Glomerular visceral epithelial cell (primary cell): ENCODE measurements at regions not wholly inside any gene's neighbourhood (a gene's known extent, or its start where the extent isn't known, plus 50 kb on each side); places are given as distances from the start of the nearest gene placed in this dataset.
"Not testable (repeated sequence)": the region's sequence is repeated elsewhere in the genome, so short reads cannot be mapped to it uniquely, and the experiment has no call there.

Source experiments
- DNase-seq: peaks from one replicate; pipeline ENCODE4 v3.0.0-alpha.2; 2016; ENCODE audit errors: extremely low spot score

DNA sequence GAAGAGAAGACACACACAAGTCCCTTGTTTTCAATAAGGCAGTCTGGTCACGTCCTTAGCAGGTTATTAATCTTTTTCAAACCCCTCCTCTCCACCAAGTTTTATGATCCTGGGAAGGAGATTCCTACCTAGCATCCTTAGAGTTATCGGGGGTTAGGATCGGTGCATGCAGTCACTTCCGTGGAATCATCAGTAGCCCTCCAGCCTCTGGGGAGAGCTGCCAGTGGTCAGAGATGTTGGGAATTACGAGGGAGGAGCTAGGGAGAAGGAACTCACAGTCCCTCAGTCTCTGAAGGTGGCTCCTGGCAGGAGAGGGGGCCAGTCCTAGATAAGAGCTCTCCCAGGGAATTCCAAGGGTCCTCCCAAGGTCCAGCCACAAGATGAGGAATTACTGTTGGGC, 57.7 kb upstream of the ATP5PO start:
- no peak for DNase-seq

DNA sequence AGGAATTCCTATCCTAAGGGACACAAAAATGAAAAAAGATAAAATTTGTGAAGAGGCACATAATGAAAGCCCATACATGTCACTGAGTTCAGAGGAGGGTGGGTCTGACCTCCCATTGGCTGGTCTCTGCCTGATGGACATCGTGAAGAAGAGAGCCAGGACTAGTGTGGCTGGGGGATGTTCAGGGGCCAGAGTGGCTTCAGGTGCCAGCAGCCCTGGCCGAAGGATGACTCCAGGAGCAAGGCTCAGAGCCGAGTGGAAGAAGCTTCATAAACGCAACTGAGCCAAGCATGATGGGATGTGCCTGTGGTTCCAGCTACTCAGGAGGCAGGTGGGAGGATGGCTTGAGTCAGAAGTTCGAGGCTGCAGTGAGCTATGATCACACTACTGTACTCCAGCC, 56.9 kb upstream of the ATP5PO start:
- no peak for DNase-seq

DNA sequence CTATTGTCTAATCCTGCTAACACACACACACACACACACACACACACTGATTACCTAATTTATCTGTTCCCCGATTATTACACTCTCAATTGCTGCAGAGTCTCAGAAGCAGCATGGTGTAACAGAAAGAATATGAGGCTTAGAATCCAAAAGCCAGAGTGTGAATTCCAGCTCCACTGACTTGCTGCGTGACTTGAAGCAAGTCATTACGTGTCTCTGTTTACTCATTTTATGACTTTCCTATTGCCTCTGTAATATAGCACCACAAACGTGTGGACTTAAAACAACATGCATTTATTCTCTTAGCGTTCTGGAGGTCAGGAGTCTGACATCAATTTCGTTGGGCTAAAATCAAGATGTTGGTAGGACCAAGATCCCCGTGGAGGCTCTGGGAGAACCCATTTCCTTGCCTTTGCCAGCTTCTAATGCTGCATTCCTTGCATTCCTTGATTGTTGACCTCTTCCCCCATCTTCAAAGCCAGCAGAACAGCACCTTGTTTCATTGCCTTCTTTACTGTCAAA, 55.9 kb upstream of the ATP5PO start:
- DNase-seq = peak; percentile 72

DNA sequence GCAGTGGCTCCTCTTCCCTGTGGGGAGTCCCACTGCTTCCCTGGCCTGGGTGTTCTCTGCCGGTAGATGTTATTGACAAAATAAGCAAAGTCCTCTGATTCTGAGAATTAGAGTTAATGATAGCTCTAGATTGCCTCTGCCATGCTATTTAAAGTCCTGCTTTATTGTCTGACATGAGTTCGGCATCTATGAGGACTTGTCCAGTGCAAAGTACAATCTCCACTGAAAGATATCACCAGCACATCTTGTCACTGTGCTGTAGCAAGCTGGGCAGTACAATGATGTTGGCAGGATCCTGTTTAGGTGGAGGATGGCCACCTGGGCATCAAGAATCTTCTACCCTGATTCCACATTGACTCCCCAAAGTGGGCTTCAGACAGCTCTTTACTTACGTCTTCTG, 54.0 kb upstream of the ATP5PO start:
- DNase-seq = no peak

DNA sequence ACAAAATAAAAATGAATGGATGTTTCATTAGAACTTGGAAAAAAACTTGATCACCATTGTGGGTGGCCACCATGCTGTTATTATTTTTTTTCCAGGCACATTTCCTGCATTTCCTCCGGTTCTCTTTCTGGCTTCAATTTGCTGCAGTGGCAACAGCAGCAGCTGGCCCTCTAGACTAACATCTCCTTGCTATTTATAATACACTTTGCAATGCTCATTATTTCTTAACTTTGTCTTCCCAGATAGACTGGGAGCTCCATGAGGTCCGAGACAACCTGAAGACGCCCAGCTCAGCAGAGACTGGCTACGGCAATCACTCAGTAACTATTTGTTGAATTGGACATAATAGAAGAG, 53.4 kb upstream of the ATP5PO start:
- DNase-seq = no peak

DNA sequence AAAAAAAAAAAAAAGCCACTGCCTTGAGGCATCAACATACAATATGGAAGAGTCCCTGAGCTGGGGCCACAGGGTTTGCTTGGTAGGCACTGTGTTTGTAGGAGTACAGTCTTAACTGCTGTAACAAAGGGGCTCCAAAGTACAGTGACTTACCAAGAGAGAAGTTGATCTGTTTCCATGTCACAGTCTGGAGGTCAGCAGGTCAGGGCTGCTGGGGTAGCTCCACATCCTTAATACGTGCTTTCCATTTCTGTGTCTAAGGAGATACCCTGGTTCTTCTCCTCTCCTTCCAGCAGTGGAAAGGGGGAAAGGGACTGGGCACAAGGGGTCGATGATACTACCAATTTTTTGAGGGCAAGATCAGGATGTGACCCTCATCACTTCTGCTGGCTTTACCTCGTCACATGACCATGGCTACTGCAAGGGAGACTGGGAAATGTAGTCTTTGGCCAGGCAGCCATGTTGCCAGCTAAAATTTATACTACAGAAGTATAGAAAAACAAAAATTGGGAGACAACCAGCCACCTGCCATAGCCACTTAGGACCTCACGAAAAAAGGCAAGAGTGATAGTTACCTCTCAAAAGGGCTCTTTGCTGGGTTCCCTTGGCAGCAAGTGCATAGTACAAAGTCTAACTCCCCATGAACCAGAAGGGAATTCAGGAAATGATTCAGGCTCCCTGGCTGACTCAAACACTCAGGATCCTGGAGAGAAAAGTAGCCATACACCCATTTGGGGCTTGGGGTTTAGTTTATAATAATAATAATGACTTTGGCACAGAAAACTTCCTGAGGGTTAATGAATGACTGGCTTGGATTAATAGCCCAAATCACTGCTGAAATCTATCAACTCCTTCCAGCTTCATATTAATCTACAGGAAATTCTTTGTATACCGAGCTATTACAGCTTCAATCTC, 52.7 kb upstream of the ATP5PO start:
- DNase-seq = peak; percentile 68

DNA sequence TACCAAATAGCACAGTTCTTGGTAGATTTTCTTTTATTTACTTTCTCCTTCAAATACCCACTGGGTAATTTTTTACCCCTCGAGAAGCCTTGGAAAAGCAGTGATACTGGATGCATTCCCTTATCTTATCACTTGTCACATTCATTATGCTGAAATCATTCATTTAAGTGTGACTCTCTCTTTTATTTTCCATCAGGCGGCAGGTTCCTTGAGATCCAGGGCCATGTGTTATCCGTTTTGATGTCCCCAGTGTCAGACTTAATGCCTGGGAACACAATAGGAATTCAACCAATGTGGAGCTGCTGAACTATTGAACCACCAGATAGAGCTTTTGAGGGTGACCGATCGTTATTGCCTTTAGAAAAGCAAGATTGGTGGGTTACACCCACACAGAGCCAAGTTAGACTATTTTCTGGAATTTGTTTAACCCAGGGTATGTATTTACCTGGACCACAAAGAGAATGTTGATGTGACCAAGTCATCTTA, 51.5 kb upstream of the ATP5PO start:
- DNase-seq = no peak

DNA sequence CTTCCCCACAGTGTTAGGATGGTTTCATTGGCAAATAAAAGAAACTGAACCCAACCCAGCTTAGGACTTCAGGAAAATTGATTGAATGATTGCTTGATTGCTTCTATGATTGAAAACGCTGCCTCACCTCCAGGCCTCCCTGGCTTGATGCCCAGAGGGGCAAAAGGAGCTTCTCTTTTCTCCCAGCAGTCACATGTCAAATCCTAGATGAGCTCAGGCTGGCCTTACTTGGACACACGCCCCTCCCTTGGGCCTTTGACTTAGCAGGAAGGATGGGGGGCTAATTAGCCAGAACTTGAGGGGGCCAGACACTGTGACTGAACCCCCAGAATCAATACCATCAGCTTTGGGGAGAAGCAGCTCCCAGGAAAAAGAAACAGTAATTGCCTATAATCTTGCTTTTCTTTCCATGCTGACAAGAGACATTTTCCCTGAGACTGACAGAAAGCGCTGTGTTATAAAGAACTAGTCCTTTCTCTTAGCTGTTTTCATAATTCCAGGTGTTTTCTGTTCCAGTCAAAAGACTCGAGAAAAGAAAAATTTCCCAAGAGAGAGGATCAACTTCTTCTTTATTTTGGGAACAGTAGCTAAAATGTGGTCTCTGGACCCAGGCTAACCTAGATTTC, 50.8 kb upstream of the ATP5PO start:
- DNase-seq = no peak

DNA sequence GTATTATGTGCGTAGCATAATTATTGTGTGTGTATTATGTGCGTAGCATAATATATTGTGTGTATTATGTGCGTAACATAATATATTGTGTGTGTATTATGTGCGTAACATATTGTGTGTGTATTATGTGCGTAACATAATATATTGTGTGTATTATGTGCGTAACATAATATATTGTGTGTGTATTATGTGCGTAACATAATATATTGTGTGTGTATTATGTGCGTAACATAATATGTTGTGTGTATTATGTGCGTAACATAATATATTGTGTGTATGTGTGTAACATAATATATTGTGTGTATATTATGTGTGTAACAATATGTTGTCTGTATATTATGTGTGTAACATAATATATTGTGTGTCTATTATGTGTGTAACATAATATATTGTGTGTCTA, 50.1 kb upstream of the ATP5PO start:
- DNase-seq = not testable (repeated sequence)
